CD4-positive, alpha-beta memory T cell (primary cell): ENCODE measurements at regions not wholly inside any gene's neighbourhood (a gene's known extent, or its start where the extent isn't known, plus 50 kb on each side); places are given as distances from the start of the nearest gene placed in this dataset.
A peak's percentile ranks its signal among the peaks of the same experiment; 100 is the strongest.

Source experiments
- CTCF ChIA-PET: fragments of 350-600 bp; sonication (Branson Sonifier 250); formaldehyde crosslinking; loops from one replicate; lab custom pipeline; 2021; ENCODE audit warnings: inconsistent platforms; ENCODE audit not compliant: partially characterized antibody; lab: Charles Lee
- POLR2A ChIA-PET: fragments of 350-600 bp; sonication (Branson Sonifier 250); formaldehyde crosslinking; loops from one replicate; lab custom pipeline; 2021; ENCODE audit not compliant: partially characterized antibody; lab: Charles Lee
- DNase-seq, 5 donors: peaks; one replicate each; pipeline versions ENCODE4 v3.0.0 to v3.0.0-alpha.2; 2020 to 2022; ENCODE audit warnings: mixed read lengths in 1 of 5
- H3K27ac ChIP-seq: one replicate; pipeline ENCODE4 v1.7.0; 2013; ENCODE audit warnings: low read depth, low read length
- H3K27me3 ChIP-seq: 2 replicates; pipeline ENCODE4 v1.7.0; 2013; ENCODE audit warnings: mild to moderate bottlenecking, low read length, moderate library complexity; ENCODE audit not compliant: insufficient read depth
- H3K36me3 ChIP-seq: 2 replicates; pipeline ENCODE4 v1.7.0; 2013; ENCODE audit warnings: mild to moderate bottlenecking, low read length, moderate library complexity; ENCODE audit not compliant: insufficient read depth
- H3K4me1 ChIP-seq: 2 replicates; pipeline ENCODE4 v1.7.0; 2013; ENCODE audit warnings: mild to moderate bottlenecking, low read length, moderate library complexity; ENCODE audit not compliant: insufficient read depth
- H3K4me3 ChIP-seq, 2 donors: one replicate each; pipeline ENCODE4 v1.7.0; 2013; ENCODE audit warnings: low read length in 2 of 2, mild to moderate bottlenecking in 1 of 2
- H3K9me3 ChIP-seq, 2 donors: one replicate each; pipeline ENCODE4 v1.7.0; 2013; ENCODE audit warnings: low read length in 2 of 2, control low read depth in 1 of 2; ENCODE audit not compliant: control insufficient read depth in 1 of 2
- H3K27ac Mint-ChIP-seq, 7 donors: one replicate each; pipeline ENCODE4 v1.8.0; 2020 to 2021; ENCODE audit warnings: mixed read lengths in 7 of 7, mild to moderate bottlenecking in 6 of 7, inconsistent platforms in 3 of 7, moderate library complexity in 3 of 7
- H3K27me3 Mint-ChIP-seq, 2 donors: one replicate each; pipeline ENCODE4 v1.8.0; 2020 to 2021; ENCODE audit warnings: mixed read lengths in 2 of 2
- H3K36me3 Mint-ChIP-seq, 2 donors: one replicate each; pipeline ENCODE4 v1.8.0; 2020 to 2021; ENCODE audit warnings: mixed read lengths in 2 of 2, inconsistent platforms in 1 of 2, mild to moderate bottlenecking in 1 of 2
- H3K4me1 Mint-ChIP-seq, 4 donors: one replicate each; pipeline ENCODE4 v1.8.0; 2020 to 2021; ENCODE audit warnings: mixed read lengths in 4 of 4, mild to moderate bottlenecking in 1 of 4
- H3K4me3 Mint-ChIP-seq, 8 donors: one replicate each; pipeline ENCODE4 v1.8.0; 2020 to 2021; ENCODE audit warnings: mixed read lengths in 8 of 8, mild to moderate bottlenecking in 7 of 8, moderate library complexity in 6 of 8, inconsistent platforms in 3 of 8
- H3K9me3 Mint-ChIP-seq, 8 donors: one replicate each; pipeline ENCODE4 v1.8.0; 2020 to 2021; ENCODE audit warnings: mixed read lengths in 8 of 8, mild to moderate bottlenecking in 5 of 8, inconsistent platforms in 3 of 8, moderate library complexity in 1 of 8
- intact Hi-C: fragments of 100-400 bp; cut with micrococcal nuclease; formaldehyde crosslinking; loops from one replicate; pipeline ENCODE4 v1.15.1; 2023

- Histone ChIP-seq H3K9me3 (no peaks in the 10 kb centered on the region), H3K27me3 (no peaks in the 10 kb centered on the region), H3K27ac (no peak overlapping the region), H3K4me1 (no peaks in the 10 kb centered on the region), H3K36me3 (no peaks in the 10 kb centered on the region), H3K4me3 (no peak overlapping the region)
- no peaks in the 10 kb centered on the region for H3K4me1 Mint-ChIP-seq
- intact Hi-C loops, result no loop called here
- no peaks in the 10 kb centered on the region for H3K9me3 Mint-ChIP-seq
- H3K27me3 Mint-ChIP-seq, result no peaks in the 10 kb centered on the region
- H3K4me3 Mint-ChIP-seq, result no peak overlapping the region
- DNase-seq, result no peak
- ChIA-PET POLR2A (no interaction called here), CTCF (interaction anchor here (0.7 kb wide), 1 partner anchor 440 kb away, joined by 3 read pairs; no protein-coding TSS in a partner anchor)
- H3K27ac Mint-ChIP-seq, result peak overlapping the region in 1 of 7 donors; percentile 31
- H3K36me3 Mint-ChIP-seq, result no peaks in the 10 kb centered on the region
These were observed 49.9 kb upstream of the RTN4 start for GRCh38 chr2:55099878-55100820.
